ENCODE measurements at regions not wholly inside any gene's neighbourhood (a gene's known extent, or its start where the extent isn't known, plus 50 kb on each side); places are given as distances from the start of the nearest gene placed in this dataset.
"Not testable (repeated sequence)": the region's sequence is repeated elsewhere in the genome, so short reads cannot be mapped to it uniquely, and the experiment has no call there.

DNA sequence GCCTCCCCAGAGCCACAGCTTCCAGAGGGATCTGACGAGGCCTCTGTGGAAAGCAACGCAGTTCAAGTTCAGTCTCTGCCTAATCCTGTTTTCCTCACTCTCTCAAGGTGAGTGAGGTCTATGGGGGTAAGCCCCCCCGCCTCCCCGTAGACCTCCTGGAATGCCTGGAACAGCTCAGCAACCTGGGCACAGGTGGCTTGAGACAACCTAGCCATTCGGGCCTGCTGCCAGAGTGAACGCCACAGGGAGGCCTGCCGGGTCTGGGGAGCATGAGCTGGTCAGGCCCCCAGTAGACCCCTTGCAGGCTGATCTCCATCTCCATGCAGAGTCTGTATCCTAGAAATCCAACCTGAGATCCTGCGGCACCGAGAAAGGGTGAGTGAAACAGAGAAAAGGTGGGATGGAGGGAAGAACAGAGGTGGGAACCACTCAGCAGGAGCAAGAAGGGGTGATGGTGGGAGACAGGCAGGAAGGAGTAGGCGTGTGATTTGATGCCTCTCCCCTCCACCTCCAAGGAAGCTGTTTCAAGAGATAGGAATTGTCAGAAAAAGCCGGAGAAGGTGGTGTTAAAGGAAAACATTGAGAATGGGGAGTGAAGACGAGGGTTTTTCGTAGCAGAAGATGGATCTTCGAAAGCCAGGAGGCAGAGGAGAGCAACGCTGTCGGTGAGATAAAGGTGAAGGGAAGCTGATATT, 123.1 kb upstream of the PRMT8 start:
- no peak for DNase-seq

DNA sequence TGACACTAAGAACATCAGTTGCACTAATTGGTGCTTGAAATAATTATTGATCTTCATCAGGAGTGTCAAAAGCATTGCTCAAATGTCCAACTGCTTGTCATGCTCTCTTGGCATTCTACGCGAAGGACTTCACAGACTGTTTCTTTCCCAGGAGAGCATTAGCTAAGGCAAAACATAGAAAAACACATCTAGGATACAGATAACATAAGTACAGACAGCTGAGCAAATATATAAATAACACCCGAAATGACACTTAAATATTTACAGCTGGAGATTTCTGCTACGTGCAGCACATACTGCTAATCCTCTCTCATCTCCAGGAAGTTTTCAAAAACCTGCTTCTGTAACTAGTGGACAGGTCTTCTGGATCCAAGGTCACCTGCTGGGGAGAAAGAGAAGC, 120.0 kb upstream of the PRMT8 start:
- no peak for DNase-seq

DNA sequence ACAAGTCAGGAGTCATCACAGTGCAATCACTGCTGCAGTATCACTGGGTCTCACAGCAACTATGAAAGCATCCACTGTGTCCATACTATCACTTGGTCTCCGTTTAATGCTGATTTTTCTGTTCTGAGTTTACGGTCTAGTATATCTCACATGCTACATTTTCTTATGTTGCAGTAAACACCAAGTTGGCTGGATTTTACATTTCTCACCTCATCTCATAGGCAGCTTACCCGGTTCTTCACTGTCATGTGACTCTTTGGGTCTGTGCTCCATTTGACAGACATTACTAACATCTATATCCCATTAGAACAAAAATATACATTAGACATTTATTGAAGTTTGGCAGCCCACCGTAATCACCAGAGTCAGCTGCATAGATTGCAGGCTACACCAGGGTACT, 115.7 kb upstream of the PRMT8 start:
- DNase-seq = no peak

DNA sequence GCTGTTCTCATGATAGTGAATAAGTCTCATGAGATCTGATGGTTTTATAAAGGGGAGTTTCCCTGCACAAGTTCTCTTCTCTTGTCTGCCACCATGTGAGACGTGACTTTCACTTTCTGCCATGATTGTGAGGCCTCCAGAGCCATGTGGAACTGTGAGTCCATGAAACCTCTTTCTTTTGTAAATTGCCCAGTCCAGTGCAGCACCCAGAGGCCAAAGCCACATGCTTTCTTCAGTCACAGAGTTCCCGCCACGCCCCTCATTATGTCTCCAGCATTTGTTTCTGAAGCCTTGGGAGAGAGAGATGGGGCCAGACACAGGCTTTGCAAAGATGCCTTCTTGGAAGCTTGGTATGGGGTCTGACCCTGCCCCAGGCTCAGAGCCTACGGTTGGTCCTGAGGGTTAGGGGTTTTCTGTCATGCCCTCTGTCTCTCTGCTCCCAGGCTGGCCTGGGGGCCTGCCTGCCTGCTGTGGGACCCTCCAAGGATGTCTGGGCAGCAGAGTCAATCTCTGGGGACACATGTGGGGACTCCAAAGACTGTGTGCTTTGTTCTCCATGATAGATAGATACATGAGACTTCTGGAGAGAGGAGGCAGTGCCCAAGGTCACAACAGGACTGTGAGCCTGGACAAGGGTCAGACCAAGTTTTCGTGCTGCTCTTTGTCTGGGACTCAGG, 114.1 kb upstream of the PRMT8 start:
- DNase-seq = no peak

DNA sequence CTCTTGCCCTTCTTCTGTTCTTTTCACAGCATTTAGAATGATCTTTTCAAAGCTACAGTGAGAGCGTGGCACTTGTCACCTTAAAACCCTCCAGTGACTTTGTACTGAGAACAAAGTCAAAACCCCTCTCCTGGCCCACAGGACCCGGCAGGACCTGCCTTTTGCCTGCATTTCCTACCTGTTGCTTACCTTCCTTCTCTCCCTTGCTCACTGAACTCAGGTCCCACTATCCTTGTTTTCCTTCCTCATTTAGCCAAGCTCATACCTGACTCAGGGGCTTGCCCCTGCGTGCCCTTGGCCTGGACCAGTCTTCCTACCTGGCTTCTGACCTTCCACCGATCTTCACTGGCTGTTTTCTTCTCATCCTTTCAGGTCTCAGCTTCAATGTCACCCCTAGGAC, 112.3 kb upstream of the PRMT8 start:
- no peak for DNase-seq

DNA sequence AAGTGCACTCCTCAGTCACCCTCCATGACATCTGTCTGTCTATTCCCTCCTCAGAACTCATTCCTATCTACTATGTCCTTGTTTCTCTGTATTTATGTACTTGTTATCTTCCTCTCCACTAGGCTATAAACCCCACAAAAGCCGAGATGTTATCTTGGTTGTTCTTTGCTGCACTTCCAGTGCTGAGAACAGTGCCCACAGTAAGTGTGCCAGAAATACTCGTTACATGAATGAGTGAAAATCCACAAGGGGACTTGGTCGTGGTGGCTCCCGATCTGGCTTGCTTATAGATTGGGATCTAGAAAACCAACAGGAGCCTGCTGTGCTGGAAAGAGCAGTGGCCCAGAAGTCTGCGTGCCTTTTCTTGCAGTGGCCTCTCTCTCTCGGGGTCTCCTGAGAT, 111.9 kb upstream of the PRMT8 start:
- no peak for DNase-seq

DNA sequence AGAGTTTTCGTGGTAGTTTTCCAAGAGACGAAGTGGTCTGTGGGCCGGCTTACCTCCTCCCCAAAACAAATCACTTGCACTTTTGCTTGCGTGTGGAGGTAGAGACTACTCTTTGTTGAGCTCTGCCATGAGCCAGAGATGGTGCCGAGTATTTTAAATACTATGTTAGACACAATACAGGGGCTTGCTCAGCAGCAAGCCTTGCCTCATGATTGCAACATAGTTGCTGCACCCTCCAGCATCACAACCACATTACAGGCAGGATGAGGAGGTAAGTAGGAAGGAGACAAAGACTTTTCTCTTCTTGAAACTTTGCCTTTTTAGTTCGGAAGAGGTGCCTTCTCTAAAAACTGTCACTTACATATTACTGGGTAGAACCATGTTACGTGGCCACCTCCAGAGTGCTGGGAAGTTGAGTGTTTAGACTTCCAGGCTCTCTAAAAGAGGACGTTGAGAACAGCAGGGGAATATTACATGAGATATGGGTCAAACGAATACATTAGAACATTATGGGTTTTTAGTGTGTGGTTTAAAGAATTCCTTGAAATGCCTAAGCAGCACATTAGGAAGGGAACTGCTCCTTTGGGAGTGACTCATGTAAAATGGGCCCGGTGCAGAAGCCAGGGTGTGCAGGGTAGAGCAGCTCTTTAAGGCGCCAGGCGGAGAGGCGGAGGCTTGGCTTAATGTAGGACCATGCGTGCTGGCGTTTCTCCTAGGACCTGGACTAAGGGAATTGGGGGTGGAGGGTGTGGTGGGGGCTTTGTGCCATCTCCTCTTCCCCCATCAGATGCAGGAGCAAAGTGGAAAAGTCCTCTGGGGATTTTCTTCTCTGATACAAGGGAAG, 110.6 kb upstream of the PRMT8 start:
- DNase-seq = no peak

DNA sequence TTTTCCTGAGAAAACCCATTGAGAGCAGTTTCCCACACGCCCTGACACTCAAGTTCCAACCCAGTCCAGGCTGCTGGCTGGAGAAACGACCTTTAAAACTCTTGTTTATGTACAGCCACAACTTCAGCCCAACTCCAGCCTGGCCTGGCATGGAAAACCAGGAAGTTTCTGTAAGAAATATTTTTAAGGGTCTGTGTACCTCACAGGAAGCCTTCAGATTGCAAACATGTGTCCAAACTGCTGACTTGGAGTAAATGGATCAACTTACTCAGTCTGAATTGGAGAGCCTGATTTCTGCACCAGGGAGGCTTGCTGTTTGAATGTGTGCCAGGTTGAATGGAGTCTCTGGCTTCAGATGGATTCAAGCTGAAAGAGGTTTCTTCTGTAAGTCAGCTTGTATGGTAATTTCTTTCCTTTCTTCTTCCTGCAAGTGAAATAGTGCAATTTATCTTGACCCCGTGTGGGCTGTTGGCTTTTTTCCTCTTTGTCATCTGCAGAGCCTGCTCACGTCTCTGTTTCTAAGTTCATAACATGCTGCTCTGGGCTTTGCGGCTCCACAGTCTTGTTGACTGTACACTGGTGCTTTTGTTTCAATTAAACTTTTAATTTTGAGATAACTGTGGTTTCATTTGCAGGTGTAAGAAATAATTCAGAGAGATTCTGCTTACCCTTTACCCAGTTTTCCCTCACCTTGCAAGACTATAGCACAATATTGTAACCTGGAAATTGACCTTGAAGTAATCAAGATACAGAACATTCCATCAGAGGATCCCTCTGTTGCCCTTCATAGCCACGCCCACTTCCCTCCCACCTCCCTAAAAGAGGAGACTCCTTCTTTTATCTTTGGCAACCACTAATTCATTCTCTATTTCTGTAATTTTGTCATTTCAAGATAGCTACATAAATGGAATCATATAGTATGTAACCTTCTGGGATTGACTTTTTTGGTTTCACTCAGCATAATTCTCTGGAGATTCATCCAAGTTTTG, 109.7 kb upstream of the PRMT8 start:
- DNase-seq = no peak

DNA sequence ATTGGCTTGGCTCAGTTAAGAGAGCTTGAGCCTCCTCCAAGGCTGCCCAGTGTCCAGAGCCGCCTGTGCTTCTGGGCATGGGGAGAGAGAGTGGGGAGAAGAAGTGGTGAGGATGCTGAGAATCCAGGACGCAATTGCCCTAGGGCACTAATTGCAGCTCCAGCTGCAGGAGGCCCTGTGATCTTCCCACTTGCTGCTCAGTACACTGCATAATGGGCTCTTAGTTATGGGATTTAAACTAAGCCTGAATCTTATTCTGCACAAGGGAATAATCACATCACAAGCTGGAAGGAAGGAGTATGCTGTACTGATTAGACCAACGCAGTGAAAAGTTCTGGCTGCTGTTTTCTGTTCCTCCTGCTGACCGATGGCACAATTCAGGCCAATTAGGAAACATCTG, 101.0 kb upstream of the PRMT8 start:
- no peak for DNase-seq

DNA sequence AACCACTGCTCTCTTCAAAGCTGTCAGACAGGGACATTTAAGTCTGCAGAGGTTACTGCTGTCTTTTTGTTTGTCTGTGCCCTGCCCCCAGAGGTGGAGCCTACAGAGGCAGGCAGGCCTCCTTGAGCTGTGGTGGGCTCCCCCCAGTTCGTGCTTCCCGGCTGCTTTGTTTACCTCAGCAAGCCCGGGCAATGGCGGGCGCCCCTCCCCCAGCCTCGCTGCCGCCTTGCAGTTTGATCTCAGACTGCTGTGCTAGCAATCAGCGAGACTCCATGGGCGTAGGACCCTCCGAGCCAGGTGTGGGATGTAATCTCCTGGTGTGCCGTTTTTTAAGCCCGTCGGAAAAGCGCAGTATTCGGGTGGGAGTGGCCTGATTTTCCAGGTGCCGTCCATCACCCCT, 93.4 kb upstream of the PRMT8 start:
- DNase-seq = not testable (repeated sequence)

DNA sequence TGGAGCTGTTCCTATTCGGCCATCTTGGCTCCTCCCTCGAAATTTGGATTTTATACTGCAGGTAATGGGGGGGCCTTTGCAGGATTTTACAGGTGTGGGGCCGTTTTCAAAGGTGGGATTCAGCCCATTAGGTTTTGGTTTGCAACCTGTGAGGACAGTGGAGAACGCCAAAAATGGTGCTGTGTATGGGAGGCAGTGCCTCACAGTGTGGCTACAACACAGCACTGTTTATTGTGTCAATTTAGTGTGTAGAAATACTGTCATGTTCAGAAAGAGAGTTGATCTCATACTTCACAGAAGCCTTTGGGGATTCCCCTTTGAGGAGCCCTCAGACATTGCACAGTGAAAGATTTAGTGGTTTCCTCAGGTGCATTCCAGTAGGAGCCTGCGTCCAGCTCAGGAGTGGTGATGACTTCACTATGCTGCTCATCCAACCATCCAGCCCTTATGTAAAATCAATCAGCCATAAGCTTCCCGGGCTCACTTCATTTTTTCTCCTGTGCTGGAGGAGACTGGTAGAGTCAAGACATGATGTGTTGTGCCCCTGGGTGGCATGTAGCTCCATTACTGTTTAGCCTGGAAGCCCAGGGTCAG, 92.7 kb upstream of the PRMT8 start:
- no peak for DNase-seq

DNA sequence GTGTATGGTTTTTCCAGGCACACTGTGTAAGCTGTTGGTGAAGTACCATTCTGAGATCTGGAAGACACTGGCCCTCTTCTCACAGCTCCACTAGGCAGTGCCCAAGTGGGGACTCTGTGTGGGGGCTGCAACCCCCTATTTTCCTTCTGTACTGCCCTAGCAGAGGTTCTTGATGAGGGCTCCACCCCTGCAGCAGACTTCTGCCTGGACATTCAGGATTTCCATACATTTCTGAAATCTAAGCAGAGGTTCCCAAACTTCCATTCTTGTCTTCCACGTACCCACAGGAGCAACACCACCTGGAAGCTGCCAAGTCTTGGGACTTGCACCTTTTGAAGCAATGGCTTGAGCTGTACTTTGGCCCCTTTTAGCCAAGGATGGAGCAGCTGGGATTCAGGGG, 85.2 kb upstream of the PRMT8 start:
- DNase-seq = no peak

DNA sequence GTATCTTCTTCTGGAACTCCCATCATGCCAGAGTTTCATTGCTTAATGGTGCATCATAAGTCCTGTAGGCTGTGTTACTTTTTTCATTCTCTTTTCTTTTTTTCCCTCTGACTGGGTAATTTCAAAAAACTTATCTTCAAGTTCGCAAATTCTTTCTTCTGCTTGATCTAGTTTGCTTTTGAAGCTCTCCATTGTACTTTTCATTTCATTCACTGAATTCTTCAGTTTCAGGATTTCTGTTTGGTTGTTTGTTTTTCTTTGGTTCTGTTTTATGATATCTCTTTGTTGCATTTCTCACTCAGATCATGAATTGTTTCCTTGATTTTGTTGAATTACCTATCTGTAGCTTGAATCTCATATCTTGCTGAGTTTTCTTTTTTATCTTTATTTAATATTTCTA, 83.3 kb upstream of the PRMT8 start:
- DNase-seq = no peak

DNA sequence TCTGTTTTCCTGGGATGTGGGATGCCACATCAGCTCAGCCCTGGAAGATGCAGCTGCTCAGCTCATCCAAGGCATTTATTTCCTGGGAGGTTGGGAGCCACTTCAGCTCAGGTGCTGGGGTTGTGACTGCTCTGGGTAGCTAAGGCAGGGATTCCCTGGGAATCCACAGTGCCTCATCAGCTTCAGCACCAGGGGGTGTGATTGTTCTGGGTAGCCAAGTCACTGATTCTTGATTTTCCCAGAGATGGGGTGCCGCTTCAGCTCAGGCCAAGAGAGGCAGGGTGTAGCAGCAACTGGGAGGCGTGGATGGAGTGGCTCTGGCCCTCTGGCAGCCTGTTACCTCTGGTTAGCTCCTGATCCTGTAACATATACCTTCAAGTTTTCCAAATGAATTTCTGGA, 81.3 kb upstream of the PRMT8 start:
- DNase-seq = no peak

DNA sequence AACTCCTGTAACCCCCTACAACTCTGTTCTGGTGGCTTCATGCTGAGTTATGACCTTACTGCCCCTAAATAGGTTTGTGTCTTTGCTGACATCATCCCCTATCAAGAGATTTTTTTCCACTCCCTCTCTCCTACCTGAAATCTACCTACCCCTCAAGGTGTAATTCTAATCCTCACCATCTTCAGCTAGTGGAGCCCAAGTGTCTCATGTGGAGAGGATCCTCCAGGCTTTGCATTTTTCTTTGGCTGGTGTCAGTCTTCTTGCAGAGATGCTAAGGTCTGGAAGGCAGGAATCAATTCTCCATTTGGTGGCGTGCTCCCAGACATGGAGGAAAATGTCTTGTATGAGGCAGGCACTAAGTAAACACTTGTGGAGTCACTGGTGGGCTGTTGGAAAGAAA, 74.8 kb upstream of the PRMT8 start:
- no peak for DNase-seq

DNA sequence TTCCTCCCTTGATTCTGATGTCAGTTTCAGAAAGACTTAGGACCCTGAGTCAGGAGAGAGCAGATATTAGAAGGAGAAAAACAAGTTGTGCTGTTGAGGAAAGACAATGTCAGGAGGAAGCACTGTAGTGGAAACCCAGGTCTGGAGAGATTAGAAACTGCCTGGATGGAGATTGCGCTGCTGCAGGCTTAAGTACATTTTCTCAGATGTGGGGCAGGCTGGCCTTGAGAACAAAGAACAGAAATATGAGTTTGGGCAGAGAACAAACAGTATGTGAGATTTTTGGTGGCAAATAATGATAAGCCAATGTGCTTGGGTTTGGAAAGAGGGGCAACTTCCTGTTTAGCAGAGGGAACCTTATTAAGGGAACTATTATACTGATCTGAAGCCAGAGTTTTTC, 74.3 kb upstream of the PRMT8 start:
- no peak for DNase-seq

DNA sequence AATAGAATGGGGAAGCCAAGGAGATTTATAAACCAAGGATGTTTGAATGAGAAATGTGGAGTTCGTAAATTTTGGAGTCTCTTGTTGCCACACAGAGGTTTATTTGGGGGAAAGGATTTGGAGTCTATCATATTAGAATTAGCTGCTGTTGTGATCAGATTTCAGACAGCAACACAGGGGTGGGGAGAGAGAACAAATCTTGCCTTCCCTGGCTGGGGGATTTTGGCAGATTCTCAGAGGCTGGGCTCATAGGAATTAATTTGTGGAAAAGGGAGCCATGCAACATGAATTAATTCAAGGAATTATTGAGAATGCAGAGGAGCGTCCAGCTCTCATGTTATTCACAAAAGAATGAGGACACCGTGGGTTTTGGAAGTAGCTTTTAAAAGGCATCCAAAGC, 73.9 kb upstream of the PRMT8 start:
- no peak for DNase-seq

DNA sequence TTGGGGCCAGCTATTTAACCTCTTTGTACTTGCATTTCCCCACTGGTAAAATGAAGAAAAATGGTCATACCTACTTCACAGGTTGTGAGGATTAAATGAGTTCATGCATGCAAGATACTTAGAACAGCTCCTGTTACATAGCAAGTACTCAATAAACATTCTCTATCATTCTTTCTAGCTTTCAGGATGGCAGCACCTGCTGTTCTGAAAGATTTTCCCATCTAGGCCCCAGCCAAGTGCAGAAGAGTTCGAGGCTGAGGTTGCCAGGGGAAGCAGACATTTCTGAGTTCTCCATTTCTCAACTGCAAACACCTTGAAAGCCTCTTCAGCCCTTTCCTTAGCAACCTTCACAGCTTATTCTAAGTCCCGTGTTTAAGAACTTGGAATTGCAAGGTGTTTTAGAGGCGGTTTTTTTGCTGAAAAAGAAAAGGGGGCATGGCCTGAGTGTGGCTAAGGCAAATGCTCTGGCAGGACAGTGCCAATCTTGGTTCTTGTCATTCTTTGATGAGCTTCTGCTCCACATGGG, 73.0 kb upstream of the PRMT8 start:
- no peak for DNase-seq

DNA sequence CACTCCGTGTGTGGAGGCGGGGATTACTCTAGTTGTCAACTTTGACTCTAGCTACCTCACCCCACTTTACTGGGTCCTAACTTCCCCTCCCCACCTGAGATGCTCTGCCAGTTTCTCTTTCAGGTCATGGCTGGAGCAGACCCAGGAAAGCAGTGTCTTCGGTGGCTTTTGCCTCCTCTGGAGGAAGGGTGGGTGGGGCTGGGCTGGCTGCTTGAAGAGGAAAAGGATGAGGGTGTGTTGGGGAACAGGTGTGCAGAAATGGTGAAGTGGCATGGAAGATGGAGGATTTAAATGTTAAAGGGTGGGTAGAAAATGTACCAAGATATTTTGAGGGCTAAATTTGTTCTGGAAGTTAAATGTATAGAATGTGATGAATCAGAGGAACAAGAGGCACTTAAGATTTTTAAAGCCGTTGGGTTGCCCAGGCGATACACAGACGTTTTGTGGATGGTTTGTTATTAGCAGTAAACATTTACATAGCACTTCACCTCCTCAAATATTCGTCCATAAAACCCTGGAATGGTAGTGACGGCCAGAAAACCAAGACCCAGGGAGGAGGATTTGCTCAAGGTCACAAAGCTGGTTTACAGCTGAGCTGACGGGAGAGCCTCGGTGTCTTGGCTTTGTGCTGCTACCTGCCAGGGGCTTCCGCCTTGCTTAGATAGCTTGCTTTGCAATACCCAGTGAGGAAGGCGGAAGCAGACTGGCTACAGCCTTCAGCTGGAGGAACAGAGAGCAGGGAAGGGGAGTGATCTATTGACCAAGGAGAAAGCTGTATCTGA, 72.2 kb upstream of the PRMT8 start:
- DNase-seq = no peak

DNA sequence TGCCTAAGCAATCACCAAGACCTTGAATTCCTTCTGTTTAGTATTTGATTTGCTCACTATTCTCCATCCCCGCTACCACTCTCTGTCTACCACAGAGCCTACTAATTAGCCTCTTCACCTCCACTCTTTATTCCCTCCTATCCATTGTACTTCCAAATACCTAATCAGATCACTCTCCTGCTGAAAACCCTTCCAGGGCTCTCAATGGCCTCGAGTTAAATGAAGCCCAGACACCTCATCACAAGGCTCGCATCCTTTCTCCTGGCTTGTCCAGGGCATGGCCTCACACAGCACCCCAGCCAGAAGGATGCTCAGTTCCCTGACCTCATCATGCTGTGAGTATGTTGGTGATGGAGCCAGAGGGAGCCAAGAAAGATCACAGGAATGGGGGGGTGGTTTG, 71.4 kb upstream of the PRMT8 start:
- DNase-seq = no peak

DNA sequence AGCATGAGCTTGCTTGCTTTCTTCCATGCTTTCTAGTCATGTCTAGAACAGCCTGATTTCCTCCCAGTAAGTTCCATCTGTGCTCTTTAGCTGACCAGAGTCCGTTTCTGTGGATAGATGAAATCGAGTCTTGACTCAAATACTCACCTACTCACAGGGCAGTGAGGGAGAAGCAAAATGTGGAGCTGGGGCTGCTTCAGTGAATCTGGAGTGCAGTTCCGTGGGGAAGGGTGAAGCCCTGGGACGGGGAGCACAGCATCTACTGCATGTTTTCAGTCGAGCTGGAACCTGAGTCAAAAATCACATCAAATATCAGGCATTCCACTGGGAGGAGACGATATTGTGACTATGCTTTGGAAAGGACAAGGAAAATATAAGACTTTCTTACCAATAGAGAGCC, 70.3 kb upstream of the PRMT8 start:
- no peak for DNase-seq

All from activated CD4-positive, alpha-beta T cell treated with anti-CD3 and anti-CD28 coated beads, Interleukin-2, Interleukin-6, amounts not matched to agents 100 ng/mL and 50 ng/mL, durations not matched to agents 16 hours and 8 hours (primary cell).